NOMO-1 treated with DMSO at 0.1 percent for 48 hours (cell line): ENCODE measurements at regions not wholly inside any gene's neighbourhood (a gene's known extent, or its start where the extent isn't known, plus 50 kb on each side); places are given as distances from the start of the nearest gene placed in this dataset.
"Not testable (repeated sequence)": the region's sequence is repeated elsewhere in the genome, so short reads cannot be mapped to it uniquely, and the experiment has no call there.

Experiments
- DNase-seq: peaks from one replicate; lab custom pipeline; 2025; ENCODE audit not compliant: unreplicated experiment; lab: John Stamatoyannopoulos, UW

GRCh38 chr10:107978455-107978854 lies 813.9 kb upstream of the SORCS1 start:
- no peak for DNase-seq

GRCh38 chr10:107971973-107972372 lies 807.5 kb upstream of the SORCS1 start:
- no peak for DNase-seq

DNA sequence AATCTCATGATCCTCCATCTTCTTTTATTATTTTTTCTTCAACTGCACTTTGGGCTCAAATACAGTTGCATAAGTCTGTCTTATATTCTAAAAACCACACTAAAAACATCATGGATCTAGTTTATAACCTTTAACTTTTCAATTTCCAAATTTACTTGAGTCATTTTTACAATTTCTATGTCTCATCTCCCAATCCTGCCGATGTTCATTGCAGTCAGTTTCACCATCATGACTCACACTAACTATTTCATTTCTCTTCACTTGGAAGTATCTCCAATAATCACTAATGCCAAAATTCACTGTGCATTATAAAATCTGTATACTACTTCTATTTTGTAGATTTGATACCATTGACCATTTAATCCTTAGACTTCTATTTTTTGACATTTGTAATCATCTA lies 806.9 kb upstream of the SORCS1 start:
- no peak for DNase-seq

DNA sequence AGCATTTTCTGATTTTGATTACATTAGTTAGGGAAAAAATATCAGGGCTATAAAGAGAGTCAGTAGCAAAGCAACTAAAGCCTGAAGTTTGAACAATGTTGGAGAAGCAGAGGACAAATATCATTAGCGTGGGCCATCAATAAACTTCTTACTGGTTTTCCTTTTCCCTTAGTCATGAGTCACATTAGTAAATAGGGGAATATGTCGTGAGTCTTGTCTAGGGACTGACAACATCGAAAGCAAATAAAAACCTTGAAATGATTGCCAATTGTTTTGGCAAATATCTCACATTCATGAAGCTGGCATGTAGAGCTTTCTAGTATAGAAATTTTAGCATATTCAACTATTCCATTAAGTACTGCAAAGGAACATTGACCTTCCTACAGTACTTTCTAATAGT lies 806.0 kb upstream of the SORCS1 start:
- no peak for DNase-seq

GRCh38 chr10:107969936-107970335 lies 805.4 kb upstream of the SORCS1 start:
- no peak for DNase-seq

DNA sequence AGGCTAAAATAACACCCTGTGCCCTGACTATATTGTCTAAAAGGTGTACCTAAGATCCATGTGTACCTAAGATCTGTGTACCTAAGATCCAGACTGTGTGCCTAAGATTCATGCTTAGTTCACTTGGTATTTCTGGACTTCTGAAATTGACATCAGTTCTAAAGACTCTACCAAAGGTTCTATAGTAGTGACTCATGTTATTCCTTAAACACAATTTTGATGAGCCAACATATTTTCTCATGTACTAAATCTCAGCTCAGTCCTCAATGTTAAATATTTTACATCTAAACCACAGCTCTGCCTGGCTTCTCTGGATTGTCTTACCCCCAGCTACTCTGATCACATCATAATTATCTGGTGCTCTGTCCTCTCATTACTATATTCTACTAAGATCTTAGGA lies 802.3 kb upstream of the SORCS1 start:
- no peak for DNase-seq

DNA sequence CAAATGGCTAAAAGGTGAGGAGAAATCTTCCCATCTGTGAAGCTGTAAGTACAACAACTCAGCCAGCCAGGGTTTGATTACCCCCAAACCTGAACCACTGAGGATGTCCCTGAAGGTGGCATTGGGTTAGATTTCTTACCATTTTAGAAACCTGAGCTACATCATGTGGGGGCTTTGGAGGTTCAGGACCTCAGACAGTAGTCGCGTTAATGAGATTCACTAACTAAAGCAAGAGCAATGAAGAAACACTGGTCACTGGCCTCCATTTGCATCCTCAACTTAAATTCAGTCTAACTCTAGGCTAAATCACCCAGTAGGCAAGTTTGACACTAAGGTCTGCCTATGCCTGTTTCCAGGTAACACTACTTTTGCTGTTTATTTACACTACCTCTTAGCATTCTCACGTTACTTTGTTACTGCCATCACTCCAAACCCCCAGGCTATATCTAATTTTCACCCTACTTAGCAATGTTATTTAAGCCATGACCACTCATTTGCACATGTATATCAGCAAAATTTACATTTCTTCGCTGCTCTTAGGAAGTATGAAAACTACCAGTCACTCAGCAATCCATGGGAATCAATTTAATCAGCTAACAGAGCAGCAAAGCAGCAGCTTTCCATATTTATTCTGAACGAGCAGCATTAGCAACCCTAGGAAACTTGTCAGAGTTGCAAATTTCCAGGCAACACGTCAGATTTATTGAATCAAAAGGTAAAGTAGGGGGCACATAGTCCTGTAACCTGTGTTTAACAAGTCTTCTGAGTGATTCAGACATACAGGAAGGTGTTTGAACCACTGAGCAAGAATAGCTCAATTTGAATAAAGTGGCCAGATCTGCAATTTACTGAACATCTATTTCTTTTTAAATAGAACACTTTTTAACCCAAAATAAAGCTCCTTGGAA lies 788.4 kb upstream of the SORCS1 start:
- DNase-seq = no peak

- not testable (repeated sequence) for DNase-seq
Measured at GRCh38 chr10:107950411-107951062, 786.0 kb upstream of the SORCS1 start.

DNA sequence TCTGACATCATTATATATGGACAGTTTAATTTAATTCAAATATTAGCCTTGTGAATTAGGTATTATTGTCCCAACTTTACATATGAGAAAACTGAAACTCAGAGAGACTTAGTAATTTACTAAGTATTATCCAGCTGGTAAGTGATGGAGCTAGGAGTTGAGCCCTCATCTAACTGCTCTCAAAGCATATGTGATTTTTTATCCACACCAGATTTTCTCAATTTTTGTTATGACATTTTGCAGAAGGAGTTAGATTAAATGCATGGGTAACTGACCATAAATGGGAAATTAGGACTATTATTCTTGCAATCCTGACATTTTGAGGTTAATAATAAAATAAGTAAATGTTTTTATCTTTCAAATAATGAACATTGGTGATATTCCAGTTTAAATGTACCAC lies 778.3 kb upstream of the SORCS1 start:
- no peak for DNase-seq

- DNase-seq = no peak
Measured at GRCh38 chr10:107933076-107933475, 768.6 kb upstream of the SORCS1 start.

DNA sequence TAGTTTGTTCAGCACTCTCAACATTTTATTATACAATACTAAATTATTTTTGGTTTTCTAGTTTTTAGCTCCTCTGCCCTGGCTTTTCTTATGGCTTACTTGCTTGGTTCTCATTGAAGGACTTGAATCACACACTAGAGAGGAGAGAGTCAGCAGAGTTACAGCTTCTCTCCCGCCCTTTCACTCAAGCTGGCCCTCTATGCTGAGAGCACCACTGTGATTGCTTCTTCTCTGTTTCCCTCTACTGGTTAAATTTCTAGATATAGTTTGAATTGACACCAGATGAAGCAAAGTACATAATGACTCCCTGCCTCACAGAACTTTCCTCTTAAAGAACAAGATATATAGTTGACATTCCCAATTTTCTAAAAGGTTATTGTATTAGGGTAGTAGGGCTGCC lies 767.3 kb upstream of the SORCS1 start:
- DNase-seq = no peak

DNA sequence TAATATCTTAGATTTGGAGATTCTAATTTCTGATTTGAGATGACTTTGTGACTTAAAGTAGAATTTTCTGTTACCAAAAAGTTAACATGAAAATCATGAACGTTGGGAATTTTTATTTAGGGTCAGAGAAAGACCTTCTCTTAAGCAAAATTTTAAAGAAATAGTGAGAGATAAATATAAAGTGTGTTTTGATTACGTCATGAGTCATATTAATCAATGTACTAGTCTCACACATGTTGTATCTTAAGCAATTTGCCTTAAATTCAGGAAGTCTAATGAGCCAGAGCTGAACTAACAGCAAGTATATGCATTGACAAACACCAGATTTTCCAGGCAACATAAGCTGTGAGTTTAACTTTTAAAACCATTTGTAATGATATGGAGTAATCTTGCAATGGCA lies 765.5 kb upstream of the SORCS1 start:
- DNase-seq = no peak

- no peak for DNase-seq
Measured at GRCh38 chr10:107924458-107924857, 760.0 kb upstream of the SORCS1 start.

DNA sequence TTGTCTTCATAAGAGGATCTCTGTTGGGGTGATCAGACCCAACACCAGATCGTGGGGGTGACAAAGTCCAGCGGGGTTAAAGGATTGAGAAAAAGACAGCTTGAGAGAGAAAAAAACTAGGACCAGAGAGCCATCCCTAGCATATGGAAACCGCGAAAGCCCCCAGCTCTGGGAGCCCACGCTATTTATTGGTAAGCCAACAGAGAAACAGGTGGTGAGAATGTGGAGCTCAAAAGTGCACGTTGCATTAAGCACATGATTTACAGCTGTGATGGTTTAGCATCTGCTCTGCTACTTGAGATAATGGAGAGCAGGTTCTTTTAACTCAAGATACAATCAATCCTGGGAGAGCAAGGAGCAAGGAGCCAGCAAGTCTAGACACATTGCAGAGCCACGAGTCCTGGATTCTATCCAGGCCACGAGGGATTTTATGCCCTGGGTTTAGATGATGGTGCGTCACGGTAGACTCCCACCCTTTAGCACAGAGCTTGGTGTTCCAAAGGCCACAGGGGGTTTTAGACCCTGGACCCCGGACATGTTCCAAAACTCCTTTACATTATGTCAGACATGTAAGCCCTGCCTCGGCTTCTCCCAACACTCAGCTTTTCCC lies 755.2 kb upstream of the SORCS1 start:
- no peak for DNase-seq

GRCh38 chr10:107918171-107918570 lies 753.7 kb upstream of the SORCS1 start:
- DNase-seq = no peak

- no peak for DNase-seq
Measured at GRCh38 chr10:107915215-107915610, 750.7 kb upstream of the SORCS1 start.

DNA sequence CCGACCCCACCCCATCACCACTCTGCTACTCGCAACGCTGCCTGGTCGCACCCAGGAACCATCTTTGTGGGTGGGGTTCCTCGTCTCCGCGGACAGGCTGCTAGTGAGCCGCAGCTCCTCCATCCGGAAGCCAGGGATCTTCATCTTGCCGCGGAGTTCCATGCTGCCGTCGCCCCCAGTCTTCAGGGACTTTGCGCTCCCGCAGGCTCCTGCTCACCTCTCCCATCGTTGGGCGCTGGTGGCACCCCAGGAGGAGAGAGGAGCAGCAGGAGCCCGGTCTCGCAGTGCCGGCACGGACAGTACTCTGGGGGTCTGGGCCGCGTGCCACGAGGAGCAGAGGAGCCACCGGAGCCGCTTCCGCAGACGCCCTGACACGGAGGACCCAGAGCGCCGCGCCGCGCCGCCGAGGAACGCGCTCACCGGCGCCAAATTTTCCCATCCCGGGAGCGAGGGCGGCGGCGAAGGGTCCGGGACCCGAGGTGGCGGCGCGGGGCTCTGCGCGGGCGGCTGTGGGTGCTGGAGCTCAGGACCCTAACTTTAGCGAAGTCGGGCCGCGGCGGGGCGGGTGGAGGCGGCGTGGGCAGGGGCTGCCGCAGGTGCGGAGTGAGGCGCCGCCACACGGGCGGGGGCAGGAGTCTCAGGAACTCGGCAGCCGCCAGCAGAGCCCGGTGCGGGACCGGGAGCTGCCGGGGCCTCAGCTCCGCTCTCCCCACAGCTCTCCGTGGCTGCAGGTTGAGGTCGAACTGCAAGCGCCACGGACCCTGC lies 750.1 kb upstream of the SORCS1 start:
- no peak for DNase-seq

- no peak for DNase-seq
Measured at GRCh38 chr10:107913317-107914294, 749.1 kb upstream of the SORCS1 start.

DNA sequence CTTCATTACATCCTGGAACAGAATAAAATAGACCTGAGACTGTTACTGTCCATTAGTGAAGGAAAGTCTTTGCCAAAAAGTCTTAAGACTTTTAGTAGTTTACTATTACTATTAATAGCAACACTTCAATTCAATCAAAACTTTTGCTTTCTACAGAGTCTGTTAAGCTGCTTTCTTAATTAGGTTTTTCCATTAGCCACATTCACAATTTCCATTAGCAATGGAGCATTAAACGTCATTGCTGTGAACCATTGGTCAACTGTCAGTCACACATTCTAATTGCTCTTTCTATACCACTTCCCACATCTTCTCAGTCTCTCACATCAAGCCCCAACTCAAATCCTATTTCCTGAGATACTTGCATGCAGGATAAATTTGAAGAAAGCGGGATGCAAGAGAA lies 736.6 kb upstream of the SORCS1 start:
- DNase-seq = no peak

DNA sequence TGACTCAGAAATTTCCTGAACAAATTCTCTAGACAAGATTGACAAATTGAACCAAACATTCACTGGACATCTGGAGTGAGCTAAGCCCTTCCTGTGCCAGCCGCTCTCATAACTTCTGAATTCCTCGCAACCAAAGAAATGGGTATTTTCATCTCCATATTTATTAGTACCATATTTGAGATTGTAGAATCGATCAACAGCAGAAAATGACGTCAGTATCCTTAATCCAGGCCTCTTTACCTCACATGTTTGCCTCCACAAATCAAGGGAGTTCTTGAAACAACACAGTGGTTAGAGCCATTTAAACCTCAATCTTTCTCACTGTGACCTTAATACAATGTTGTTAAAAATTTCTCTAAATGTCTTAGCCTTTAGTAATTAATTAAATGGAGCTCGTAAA lies 735.6 kb upstream of the SORCS1 start:
- DNase-seq = no peak
